PC-9 (cell line): ENCODE measurements at regions not wholly inside any gene's neighbourhood (a gene's known extent, or its start where the extent isn't known, plus 50 kb on each side); places are given as distances from the start of the nearest gene placed in this dataset.

Experiments used
- BruUV-seq: library from RNA; stranded (reverse); fragments of 400-500 nt; replicated peaks from 2 replicates; lab custom pipeline; 2021; lab: Mats Ljungman, UMichigan
- CTCF ChIA-PET: fragments of 300-600 bp; sonication (Branson Sonifier 250); formaldehyde crosslinking; loops from one replicate; lab custom pipeline; 2022; ENCODE audit warnings: antibody characterized with exemption; lab: Charles Lee
- POLR2A ChIA-PET: fragments of 300-600 bp; sonication (Branson Sonifier 250); formaldehyde crosslinking; loops from one replicate; lab custom pipeline; 2022; ENCODE audit warnings: antibody characterized with exemption; ENCODE audit not compliant: unreplicated experiment; lab: Charles Lee
- DNase-seq, 2 experiments: peaks; one replicate each; pipeline versions ENCODE4 v3.0.0 to v3.0.0-alpha.2; 2015 to 2022; ENCODE audit warnings: mixed read lengths in 1 of 2
- H2AFZ ChIP-seq: fragments of 200-600 bp; sonication (generic); 2 replicates; pipeline ENCODE4 v1.8.1; 2017; ENCODE audit warnings: antibody characterized with exemption
- H3F3A ChIP-seq: fragments of 200-600 bp; sonication (generic); 2 replicates; pipeline ENCODE4 v1.8.1; 2017; ENCODE audit warnings: antibody characterized with exemption, mild to moderate bottlenecking, low read depth; ENCODE audit not compliant: insufficient read depth
- H3K27ac ChIP-seq: fragments of 200-600 bp; sonication (generic); 2 replicates; pipeline ENCODE4 v1.6.1; 2016; ENCODE audit warnings: mixed run types
- H3K27me3 ChIP-seq: fragments of 200-600 bp; sonication (generic); 2 replicates; pipeline ENCODE4 v1.6.1; 2016; ENCODE audit warnings: low read depth, mixed run types; ENCODE audit not compliant: insufficient read depth
- H3K36me3 ChIP-seq: fragments of 200-600 bp; sonication (generic); 2 replicates; pipeline ENCODE4 v1.6.1; 2016; ENCODE audit warnings: low read depth, mixed run types
- H3K4me1 ChIP-seq: fragments of 200-600 bp; sonication (generic); replicated peaks from 2 replicates; pipeline ENCODE4 v1.6.1; 2016; ENCODE audit warnings: mixed run types; ENCODE audit not compliant: insufficient read depth
- H3K4me2 ChIP-seq: fragments of 200-600 bp; sonication (generic); 2 replicates; pipeline ENCODE4 v1.6.1; 2017; ENCODE audit warnings: mixed run types
- H3K4me3 ChIP-seq: fragments of 200-600 bp; sonication (generic); 2 replicates; pipeline ENCODE4 v1.6.1; 2016; ENCODE audit warnings: mixed run types
- H3K79me2 ChIP-seq: fragments of 200-600 bp; sonication (generic); 2 replicates; pipeline ENCODE4 v1.6.1; 2017; ENCODE audit warnings: low read depth, mixed run types
- H3K9me2 ChIP-seq: fragments of 200-600 bp; sonication (generic); 2 replicates; pipeline ENCODE4 v1.8.1; 2017; ENCODE audit warnings: mild to moderate bottlenecking; ENCODE audit not compliant: insufficient read depth
- H3K9me3 ChIP-seq: fragments of 200-600 bp; sonication (generic); 2 replicates; pipeline ENCODE4 v1.8.1; 2016; ENCODE audit warnings: low read depth; ENCODE audit not compliant: insufficient read depth
- H4K20me1 ChIP-seq: fragments of 200-600 bp; sonication (generic); 2 replicates; pipeline ENCODE4 v1.8.1; 2017; ENCODE audit not compliant: insufficient read depth
- EZH2 ChIP-seq: fragments of 200-600 bp; sonication (generic); IDR thresholded peaks from 2 replicates; pipeline ENCODE4 v1.8.0; 2017; ENCODE audit warnings: antibody characterized with exemption, low read depth
- intact Hi-C: fragments of 100-400 bp; cut with micrococcal nuclease; formaldehyde crosslinking; loops from one replicate; pipeline ENCODE4 v1.10.0; 2022; ENCODE audit not compliant: unreplicated experiment
- TF ChIP-seq, protein P1 (sequence below): fragments of 200-600 bp; sonication (generic); conservative IDR thresholded peaks from 2 replicates; pipeline ENCODE4 v1.6.1; 2017; ENCODE audit warnings: mixed run types, antibody characterized with exemption, mild to moderate bottlenecking, moderate library complexity

DNA sequence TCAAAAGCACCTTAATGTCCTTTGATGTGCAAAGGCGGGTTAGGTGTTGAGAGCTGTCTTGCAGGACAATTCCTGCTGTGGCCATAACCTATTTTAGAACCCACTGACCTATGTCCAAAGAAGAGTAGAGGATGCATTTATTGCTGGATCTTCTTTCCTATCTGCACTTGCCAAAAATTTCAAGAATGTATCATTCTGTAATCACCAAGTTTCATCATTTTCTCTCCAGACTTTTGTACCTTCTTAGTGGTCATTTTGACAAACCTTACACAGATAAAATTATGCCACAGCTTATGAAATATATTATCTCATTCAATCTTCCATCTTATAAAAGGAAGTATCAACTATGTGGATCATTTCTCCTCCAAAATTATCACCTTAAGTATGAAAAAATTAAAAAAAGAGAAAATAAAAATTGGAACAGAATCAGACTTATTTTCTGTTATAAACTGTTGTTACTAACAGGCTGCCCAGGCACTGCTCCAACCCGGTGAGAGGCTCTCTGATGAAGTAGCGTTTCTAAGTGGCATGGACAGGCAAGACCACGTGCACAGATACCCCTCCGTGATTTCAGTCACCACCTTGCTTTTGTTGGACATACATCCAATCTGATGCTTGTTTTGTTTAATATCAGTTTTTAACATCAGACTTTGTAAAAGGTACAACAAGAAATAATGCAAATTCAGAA lies 559.9 kb upstream of the ID2 start:
- H3K79me2 ChIP-seq = no peaks in the 10 kb centered on the region

DNA sequence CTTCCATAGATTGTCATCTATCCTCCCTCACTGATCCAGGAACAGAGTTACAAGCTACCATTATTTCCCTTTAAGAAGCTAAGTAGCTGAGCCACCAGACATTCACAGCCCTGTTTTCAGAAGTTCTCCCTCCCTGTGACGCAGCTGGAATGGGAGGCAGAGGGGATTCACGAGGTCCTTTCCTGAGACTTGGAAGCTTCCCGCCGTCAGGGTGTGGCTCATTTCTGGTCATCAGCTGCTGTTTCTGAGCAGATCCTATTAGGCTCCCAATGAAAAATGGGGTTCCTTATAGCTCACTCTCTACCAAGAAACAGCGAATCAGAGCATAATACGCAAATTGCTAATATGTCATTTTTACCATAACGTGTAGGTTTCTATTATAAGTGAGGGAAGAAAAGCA lies 559.3 kb upstream of the ID2 start:
- no peak for DNase-seq
- BruUV-seq = no TSS peak
- Histone ChIP-seq H3F3A (no peaks in the 10 kb centered on the region), H3K79me2 (no peaks in the 10 kb centered on the region), H3K27me3 (peaks cover 60% of the 10 kb centered on the region), H3K36me3 (no peaks in the 10 kb centered on the region), H3K4me2 (no peak overlapping the region), H3K9me3 (no peaks in the 10 kb centered on the region), H3K27ac (no peak overlapping the region), H3K9me2 (no peaks in the 10 kb centered on the region), H3K4me1 (no peaks in the 10 kb centered on the region), H3K4me3 (no peak overlapping the region), H4K20me1 (no peaks in the 10 kb centered on the region), H2AFZ (no peak overlapping the region)
- intact Hi-C loops = no loop called here
- ChIA-PET CTCF (no interaction called here), POLR2A (no interaction called here)
- no peak for TF ChIP-seq EZH2
- TF ChIP-seq, protein P1, sequence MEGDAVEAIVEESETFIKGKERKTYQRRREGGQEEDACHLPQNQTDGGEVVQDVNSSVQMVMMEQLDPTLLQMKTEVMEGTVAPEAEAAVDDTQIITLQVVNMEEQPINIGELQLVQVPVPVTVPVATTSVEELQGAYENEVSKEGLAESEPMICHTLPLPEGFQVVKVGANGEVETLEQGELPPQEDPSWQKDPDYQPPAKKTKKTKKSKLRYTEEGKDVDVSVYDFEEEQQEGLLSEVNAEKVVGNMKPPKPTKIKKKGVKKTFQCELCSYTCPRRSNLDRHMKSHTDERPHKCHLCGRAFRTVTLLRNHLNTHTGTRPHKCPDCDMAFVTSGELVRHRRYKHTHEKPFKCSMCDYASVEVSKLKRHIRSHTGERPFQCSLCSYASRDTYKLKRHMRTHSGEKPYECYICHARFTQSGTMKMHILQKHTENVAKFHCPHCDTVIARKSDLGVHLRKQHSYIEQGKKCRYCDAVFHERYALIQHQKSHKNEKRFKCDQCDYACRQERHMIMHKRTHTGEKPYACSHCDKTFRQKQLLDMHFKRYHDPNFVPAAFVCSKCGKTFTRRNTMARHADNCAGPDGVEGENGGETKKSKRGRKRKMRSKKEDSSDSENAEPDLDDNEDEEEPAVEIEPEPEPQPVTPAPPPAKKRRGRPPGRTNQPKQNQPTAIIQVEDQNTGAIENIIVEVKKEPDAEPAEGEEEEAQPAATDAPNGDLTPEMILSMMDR = no peak

More for the DNA sequence above, 559.9 kb upstream of the ID2 start:
- Histone ChIP-seq H2AFZ (no peak overlapping the region), H3K9me3 (no peaks in the 10 kb centered on the region), H3K4me2 (no peak overlapping the region), H3F3A (no peaks in the 10 kb centered on the region), H3K4me3 (no peak overlapping the region), H4K20me1 (no peaks in the 10 kb centered on the region), H3K9me2 (no peaks in the 10 kb centered on the region), H3K27ac (no peak overlapping the region), H3K4me1 (no peaks in the 10 kb centered on the region), H3K27me3 (peaks cover 65% of the 10 kb centered on the region), H3K36me3 (no peaks in the 10 kb centered on the region)
- TF ChIP-seq, protein P1 = no peak
- TF ChIP-seq EZH2 = no peak
- CTCF ChIA-PET = no interaction called here
- intact Hi-C loops = no loop called here
- POLR2A ChIA-PET = no interaction called here
- BruUV-seq = no TSS peak
- no peak for DNase-seq

DNA sequence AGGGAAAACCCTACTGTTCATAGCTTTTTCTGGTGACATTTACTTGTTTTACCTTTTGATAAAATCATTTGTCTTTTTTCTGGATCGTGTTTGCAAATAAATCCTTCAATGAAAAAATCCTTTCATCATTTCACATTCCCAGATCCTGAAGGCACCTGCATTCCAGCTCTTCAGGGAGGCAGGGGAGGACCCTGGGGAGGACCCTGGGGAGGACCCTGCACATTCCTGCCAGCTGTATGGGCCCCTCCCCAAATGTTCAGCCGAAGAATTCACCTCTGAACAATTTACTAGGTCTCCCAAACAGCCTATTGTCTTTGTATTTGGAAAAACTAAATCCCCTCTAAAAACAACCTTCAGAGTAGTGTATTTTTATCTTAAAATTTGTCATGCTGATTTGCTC lies 558.4 kb upstream of the ID2 start:
- Histone ChIP-seq H3K4me1 (no peaks in the 10 kb centered on the region), H2AFZ (no peak overlapping the region), H3K9me2 (no peaks in the 10 kb centered on the region), H3K4me3 (no peak overlapping the region), H3K27ac (no peak overlapping the region), H3K27me3 (peaks cover 50% of the 10 kb centered on the region), H3K4me2 (no peak overlapping the region), H3K36me3 (no peaks in the 10 kb centered on the region), H3K9me3 (no peaks in the 10 kb centered on the region), H3F3A (no peaks in the 10 kb centered on the region), H3K79me2 (no peaks in the 10 kb centered on the region), H4K20me1 (no peaks in the 10 kb centered on the region)
- ChIA-PET POLR2A (no interaction called here), CTCF (no interaction called here)
- TF ChIP-seq, protein P1 = no peak
- TF ChIP-seq EZH2 = no peak
- intact Hi-C loops = no loop called here
- no TSS peak for BruUV-seq
- DNase-seq = no peak
